H1 (cell line): ENCODE measurements at regions not wholly inside any gene's neighbourhood (a gene's known extent, or its start where the extent isn't known, plus 50 kb on each side); places are given as distances from the start of the nearest gene placed in this dataset.

ENCODE experiments used
- CTCF ChIA-PET: fragments of 300-600 bp; sonication (Branson Sonifier 250); formaldehyde crosslinking; loops from one replicate; lab custom pipeline; 2021; ENCODE audit not compliant: partially characterized antibody; lab: Charles Lee
- POLR2A ChIA-PET: fragments of 300-600 bp; sonication (Branson Sonifier 250); formaldehyde crosslinking; loops from one replicate; lab custom pipeline; 2021; ENCODE audit warnings: inconsistent platforms; ENCODE audit not compliant: partially characterized antibody; lab: Charles Lee
- DNase-seq, 2 experiments: peaks; one replicate each; pipeline versions ENCODE4 v3.0.0 to v3.0.0-alpha.2; 2010 to 2022; ENCODE audit warnings: low spot score in 2 of 2, low read depth in 1 of 2, mixed read lengths in 1 of 2
- FAIRE-seq: peaks from 2 replicates; lab custom pipeline; 2011; peaks lifted over from hg19 to GRCh38; lab: Jason Lieb, UNC
- H2AFZ ChIP-seq: 2 replicates; pipeline ENCODE4 v1.8.1; 2012; ENCODE audit warnings: low read length, inconsistent platforms
- H2AK5ac ChIP-seq: 2 replicates; pipeline ENCODE4 v1.6.1; 2013; ENCODE audit warnings: low read depth, low read length
- H2BK120ac ChIP-seq: replicated peaks from 2 replicates; pipeline ENCODE3; 2013; ENCODE audit warnings: low read depth, low read length, inconsistent platforms
- H2BK12ac ChIP-seq: 2 replicates; pipeline ENCODE4 v1.6.1; 2013; ENCODE audit warnings: low read depth, low read length
- H2BK15ac ChIP-seq: 2 replicates; pipeline ENCODE4 v1.6.1; 2013; ENCODE audit warnings: low read length
- H2BK20ac ChIP-seq: 2 replicates; pipeline ENCODE4 v1.6.1; 2013; ENCODE audit warnings: low read length
- H2BK5ac ChIP-seq: 2 replicates; pipeline ENCODE4 v1.6.1; 2013; ENCODE audit warnings: low read depth, low read length
- H3K14ac ChIP-seq: 2 replicates; pipeline ENCODE4 v1.6.1; 2013; ENCODE audit warnings: inconsistent platforms; ENCODE audit not compliant: insufficient read length
- H3K18ac ChIP-seq: 2 replicates; pipeline ENCODE4 v1.6.1; 2013; ENCODE audit warnings: low read length; ENCODE audit errors: extremely low read depth
- H3K23ac ChIP-seq: 2 replicates; pipeline ENCODE4 v1.6.1; 2013; ENCODE audit warnings: inconsistent platforms; ENCODE audit not compliant: insufficient read length
- H3K23me2 ChIP-seq: 2 replicates; pipeline ENCODE4 v1.6.1; 2013; ENCODE audit warnings: low read depth, low read length
- H3K27ac ChIP-seq: 2 replicates; pipeline ENCODE4 v1.6.1; 2011; ENCODE audit warnings: low read depth, low read length, inconsistent platforms
- H3K27me3 ChIP-seq, 4 experiments: replicated peaks in 1 of 4; 1 replicate in 1 of 4; 2 replicates in 3 of 4; pipeline versions ENCODE4 v1.6.1 to v1.8.1; 2011 to 2013; ENCODE audit warnings: low read length in 3 of 4, mild to moderate bottlenecking in 3 of 4, inconsistent platforms in 2 of 4, mixed read lengths in 2 of 4, moderate library complexity in 1 of 4; ENCODE audit not compliant: control insufficient read depth in 3 of 4, insufficient read depth in 3 of 4; ENCODE audit errors: extremely low read depth in 1 of 4
- H3K36me3 ChIP-seq, 4 experiments: 2 replicates each; pipeline versions ENCODE4 v1.6.1 to v1.8.1; 2011 to 2013; ENCODE audit warnings: mild to moderate bottlenecking in 4 of 4, low read length in 3 of 4, moderate library complexity in 2 of 4, control low read depth in 1 of 4, inconsistent platforms in 1 of 4; ENCODE audit not compliant: insufficient read depth in 4 of 4, control insufficient read depth in 2 of 4
- H3K4ac ChIP-seq: replicated peaks from 2 replicates; pipeline ENCODE3; 2013; ENCODE audit warnings: low read length, low read depth, mixed read lengths, inconsistent platforms; ENCODE audit not compliant: insufficient read length
- H3K4me1 ChIP-seq, 4 experiments: replicated peaks in 1 of 4; 1 replicate in 1 of 4; 2 replicates in 3 of 4; pipeline versions ENCODE4 v1.6.1 to v1.8.1; 2011 to 2013; ENCODE audit warnings: low read length in 3 of 4, inconsistent platforms in 2 of 4, mixed read lengths in 1 of 4; ENCODE audit not compliant: insufficient read depth in 4 of 4, control insufficient read depth in 3 of 4
- H3K4me2 ChIP-seq, 2 experiments: 2 replicates each; pipeline versions ENCODE4 v1.6.1 to v1.8.1; 2011 to 2013; ENCODE audit warnings: low read depth in 2 of 2, low read length in 2 of 2, control low read depth in 1 of 2, inconsistent platforms in 1 of 2, mild to moderate bottlenecking in 1 of 2; ENCODE audit not compliant: insufficient read depth in 1 of 2
- H3K4me3 ChIP-seq, 4 experiments: fragments of 200-600, 300-600 bp in 1 of 4; sonication (generic), shearing (Covaris generic), sonication (Bioruptor Twin) in 1 of 4; 2 replicates each; pipeline versions ENCODE4 v1.5.1 to v1.8.1; 2011 to 2016; ENCODE audit warnings: low read length in 4 of 4, low read depth in 3 of 4, control low read depth in 2 of 4, inconsistent platforms in 2 of 4, mild to moderate bottlenecking in 2 of 4, mixed read lengths in 1 of 4, moderate library complexity in 1 of 4; ENCODE audit not compliant: insufficient read depth in 2 of 4; ENCODE audit errors: extremely low read depth in 1 of 4
- H3K56ac ChIP-seq: replicated peaks from 2 replicates; pipeline ENCODE3; 2013; ENCODE audit warnings: low read depth, mild to moderate bottlenecking, mixed read lengths, low read length, inconsistent platforms; ENCODE audit not compliant: insufficient read length
- H3K79me1 ChIP-seq: 2 replicates; pipeline ENCODE4 v1.6.1; 2013; ENCODE audit warnings: low read depth, low read length, control low read depth
- H3K79me2 ChIP-seq, 2 experiments: 2 replicates each; pipeline versions ENCODE4 v1.6.1 to v1.8.1; 2012 to 2013; ENCODE audit warnings: low read length in 2 of 2, mild to moderate bottlenecking in 2 of 2, inconsistent platforms in 1 of 2; ENCODE audit not compliant: insufficient read depth in 2 of 2, control insufficient read depth in 1 of 2
- H3K9ac ChIP-seq, 4 experiments: replicated peaks in 1 of 4; 1 replicate in 1 of 4; 2 replicates in 3 of 4; pipeline versions ENCODE4 v1.6.1 to v1.8.1; 2011 to 2013; ENCODE audit warnings: low read depth in 3 of 4, low read length in 3 of 4, control low read depth in 2 of 4, mild to moderate bottlenecking in 2 of 4, moderate library complexity in 2 of 4, inconsistent platforms in 1 of 4; ENCODE audit errors: extremely low read depth in 1 of 4
- H3K9me3 ChIP-seq, 2 experiments: 2 replicates each; pipeline versions ENCODE4 v1.6.1 to v1.8.1; 2012 to 2013; ENCODE audit warnings: mild to moderate bottlenecking in 2 of 2, moderate library complexity in 2 of 2, control low read depth in 1 of 2, inconsistent platforms in 1 of 2, low read depth in 1 of 2, low read length in 1 of 2, mixed read lengths in 1 of 2; ENCODE audit not compliant: insufficient read depth in 2 of 2
- H4K20me1 ChIP-seq, 2 experiments: replicated peaks in 1 of 2; 2 replicates each; pipeline versions ENCODE3 to v1.8.1; 2011 to 2013; ENCODE audit warnings: inconsistent platforms in 2 of 2, low read length in 2 of 2, mild to moderate bottlenecking in 1 of 2; ENCODE audit not compliant: insufficient read depth in 2 of 2, control insufficient read depth in 1 of 2
- H4K5ac ChIP-seq: 2 replicates; pipeline ENCODE4 v1.6.1; 2013; ENCODE audit warnings: low read length, low read depth, mixed read lengths, inconsistent platforms; ENCODE audit not compliant: insufficient read length
- H4K8ac ChIP-seq: 2 replicates; pipeline ENCODE4 v1.8.0; 2013; ENCODE audit warnings: mild to moderate bottlenecking, moderate library complexity, low read length, inconsistent platforms; ENCODE audit not compliant: insufficient read depth; ENCODE audit errors: extremely low read depth
- H4K91ac ChIP-seq: replicated peaks from 2 replicates; pipeline ENCODE3; 2013; ENCODE audit warnings: low read length, mixed read lengths, inconsistent platforms; ENCODE audit not compliant: insufficient read length
- BCL11A ChIP-seq, 2 experiments: IDR thresholded peaks; one replicate each; pipeline ENCODE4 v1.6.1; 2011; ENCODE audit warnings: low read depth in 2 of 2, low read length in 2 of 2, mild to moderate bottlenecking in 2 of 2
- CHD1 ChIP-seq: IDR thresholded peaks from 2 replicates; pipeline ENCODE4 v1.6.1; 2012; ENCODE audit warnings: low read depth, low read length, improper control_type of control experiment
- CREB1 ChIP-seq: IDR thresholded peaks from 2 replicates; pipeline ENCODE4 v1.6.1; 2012; ENCODE audit warnings: inconsistent platforms
- HDAC2 ChIP-seq, 2 experiments: fragments of 300-600 bp in 1 of 2; sonication (generic) in 1 of 2; IDR thresholded peaks; 2 replicates each; pipeline ENCODE4 v1.6.1; 2011 to 2012; ENCODE audit warnings: low read depth in 2 of 2, low read length in 2 of 2, mild to moderate bottlenecking in 2 of 2, moderate library complexity in 2 of 2, borderline replicate concordance in 1 of 2, inconsistent platforms in 1 of 2
- JUND ChIP-seq: IDR thresholded peaks from 2 replicates; pipeline ENCODE4 v1.6.1; 2011; ENCODE audit warnings: mild to moderate bottlenecking, improper control_type of control experiment, low read length
- MAFK ChIP-seq: IDR thresholded peaks from 2 replicates; pipeline ENCODE4 v1.6.1; 2012; ENCODE audit warnings: low read depth, mild to moderate bottlenecking, improper control_type of control experiment, low read length
- PHF8 ChIP-seq: fragments of 200-600 bp; sonication (generic); conservative IDR thresholded peaks from 2 replicates; pipeline ENCODE4 v1.7.1; 2012; ENCODE audit warnings: low read depth, mild to moderate bottlenecking, inconsistent platforms, low read length, moderate library complexity
- POU5F1 ChIP-seq: IDR thresholded peaks from 2 replicates; pipeline ENCODE4 v1.6.1; 2011; ENCODE audit warnings: low read depth, mild to moderate bottlenecking, low read length, moderate library complexity
- RAD21 ChIP-seq, 2 experiments: IDR thresholded peaks in 1 of 2; conservative IDR thresholded peaks in 1 of 2; 2 replicates each; pipeline ENCODE4 v1.6.1; 2011; ENCODE audit warnings: low read depth in 2 of 2, low read length in 2 of 2, improper control_type of control experiment in 1 of 2, inconsistent platforms in 1 of 2, mild to moderate bottlenecking in 1 of 2, moderate library complexity in 1 of 2
- SAP30 ChIP-seq: fragments of 300-600 bp; sonication (generic); IDR thresholded peaks from 2 replicates; pipeline ENCODE4 v1.7.1; 2012; ENCODE audit warnings: low read length, moderate library complexity, mild to moderate bottlenecking, inconsistent platforms; ENCODE audit not compliant: insufficient read depth, insufficient replicate concordance
- SIX5 ChIP-seq: IDR thresholded peaks from 2 replicates; pipeline ENCODE4 v1.6.1; 2011; ENCODE audit warnings: mild to moderate bottlenecking, low read depth, low read length
- SP1 ChIP-seq: IDR thresholded peaks from 2 replicates; pipeline ENCODE4 v1.6.1; 2011; ENCODE audit warnings: low read depth, low read length
- SUZ12 ChIP-seq: fragments of 200-600 bp; sonication (generic); IDR thresholded peaks from 2 replicates; pipeline ENCODE4 v1.6.1; 2012; ENCODE audit warnings: mild to moderate bottlenecking, inconsistent platforms, low read length, moderate library complexity, mixed read lengths
- TAF7 ChIP-seq: optimal IDR thresholded peaks from 2 replicates; pipeline ENCODE3; 2011; ENCODE audit warnings: low read depth, mild to moderate bottlenecking, inconsistent platforms, low read length, moderate library complexity, borderline replicate concordance
- TEAD4 ChIP-seq: IDR thresholded peaks from 2 replicates; pipeline ENCODE4 v1.6.1; 2012; ENCODE audit warnings: low read depth, low read length, inconsistent platforms, mixed read lengths
- TF ChIP-seq, protein P1 (sequence below): IDR thresholded peaks from 2 replicates; pipeline ENCODE4 v1.6.1; 2011; ENCODE audit warnings: low read depth, mild to moderate bottlenecking, low read length; ENCODE audit not compliant: insufficient read depth

DNA sequence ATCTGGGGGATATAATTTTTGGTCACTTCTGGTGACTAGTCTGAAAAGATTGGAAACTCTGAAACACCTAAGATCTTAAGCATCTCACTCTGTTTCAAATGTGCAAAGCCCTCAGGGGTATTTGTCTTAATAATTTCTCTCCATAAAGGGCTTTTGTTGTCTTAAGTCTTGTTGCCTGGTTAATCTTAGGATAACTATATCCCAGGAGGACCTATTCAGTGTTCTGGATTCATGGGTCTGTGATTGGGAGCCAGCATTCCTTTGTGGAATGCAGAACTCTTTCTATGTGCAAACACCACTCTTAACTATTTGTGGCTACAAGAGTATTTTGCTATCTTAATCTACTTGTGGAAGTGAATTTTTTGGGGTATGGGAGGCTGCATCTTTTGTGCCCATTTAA is 1573.0 kb upstream of the PRMT6 start:
- H3K4me3 ChIP-seq: no peak overlapping the region
- POLR2A ChIA-PET: interaction anchor here (0.7 kb wide), 1 partner anchor 168 kb away, joined by 3 read pairs; no protein-coding TSS in a partner anchor
- no peak overlapping the region for H3K9ac ChIP-seq
- H3K23ac ChIP-seq: no peak overlapping the region
- H2AFZ ChIP-seq: no peak overlapping the region
- H3K9me3 ChIP-seq: no peaks in the 10 kb centered on the region; a peak in 1 of 4 replicates
- H2BK5ac ChIP-seq: no peak overlapping the region
- H2BK120ac ChIP-seq: no peak overlapping the region
- H3K18ac ChIP-seq: no peak overlapping the region
- H2BK12ac ChIP-seq: no peak overlapping the region
- FAIRE-seq (no peak), DNase-seq (no peak)
- no peak overlapping the region for H3K27ac ChIP-seq
- H3K79me1 ChIP-seq: no peaks in the 10 kb centered on the region
- no peaks in the 10 kb centered on the region for H3K4me1 ChIP-seq
- H4K8ac ChIP-seq: no peak overlapping the region
- no peak overlapping the region for H3K4ac ChIP-seq
- H3K4me2 ChIP-seq: no peak overlapping the region
- H2BK20ac ChIP-seq: no peak overlapping the region
- CTCF ChIA-PET: no interaction called here
- no peaks in the 10 kb centered on the region for H3K27me3 ChIP-seq
- H4K5ac ChIP-seq: no peak overlapping the region
- no peak overlapping the region for H3K56ac ChIP-seq
- no peaks in the 10 kb centered on the region for H3K23me2 ChIP-seq
- H3K36me3 ChIP-seq: no peaks in the 10 kb centered on the region
- H3K79me2 ChIP-seq: no peaks in the 10 kb centered on the region
- no peaks in the 10 kb centered on the region for H4K20me1 ChIP-seq
- H4K91ac ChIP-seq: no peak overlapping the region
- H2BK15ac ChIP-seq: no peak overlapping the region
- H3K14ac ChIP-seq: no peak overlapping the region
- H2AK5ac ChIP-seq: no peak overlapping the region
- TF ChIP-seq CREB1 (no peak), SP1 (no peak), TEAD4 (no peak), HDAC2 (IDR thresholded peaks at IDR 0.05; ENCODE audit: borderline replicate concordance in 1 of 2, low read depth in 2 of 2, low read length in 2 of 2) (no peak), SIX5 (no peak), JUND (no peak), SUZ12 (no peak), RAD21 (IDR thresholded peaks at IDR 0.05 in 1 of 2, conservative IDR thresholded peaks at IDR 0.05 in 1 of 2; ENCODE audit: low read depth in 2 of 2, low read length in 2 of 2) (no peak), TAF7 (no peak), SAP30 (no peak), PHF8 (no peak), BCL11A (IDR thresholded peaks at IDR 0.05; ENCODE audit: low read depth in 2 of 2, low read length in 2 of 2) (no peak), CHD1 (no peak), MAFK (no peak), POU5F1 (no peak)
- TF ChIP-seq, protein P1, sequence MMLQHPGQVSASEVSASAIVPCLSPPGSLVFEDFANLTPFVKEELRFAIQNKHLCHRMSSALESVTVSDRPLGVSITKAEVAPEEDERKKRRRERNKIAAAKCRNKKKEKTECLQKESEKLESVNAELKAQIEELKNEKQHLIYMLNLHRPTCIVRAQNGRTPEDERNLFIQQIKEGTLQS: no peak
